ENCODE measurements at regions not wholly inside any gene's neighbourhood (a gene's known extent, or its start where the extent isn't known, plus 50 kb on each side); places are given as distances from the start of the nearest gene placed in this dataset.

DNA sequence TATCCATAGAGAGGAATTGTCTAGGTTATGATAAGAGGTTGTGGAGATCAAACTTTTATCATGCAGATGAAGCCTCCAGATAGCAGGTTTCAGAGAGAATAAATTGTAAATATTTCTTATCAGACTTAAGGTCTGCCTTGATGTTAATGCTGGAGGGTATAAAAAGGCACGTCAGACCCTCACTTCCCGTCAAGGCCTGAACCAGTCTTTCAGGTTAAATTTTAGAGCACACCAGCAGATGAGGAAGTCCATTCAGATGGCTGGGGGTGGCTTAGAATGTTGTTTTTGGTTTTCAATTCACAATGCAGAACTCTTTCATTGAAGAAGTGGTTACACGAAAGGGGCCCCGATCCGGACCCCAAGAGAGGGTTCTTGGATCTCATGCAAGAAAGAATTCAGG is 144.4 kb upstream of the FBXO11 start:
- TF ChIP-seq TCF4 (CRISPR knock-in tag; IDR thresholded peaks at IDR 0.05; ENCODE audit: borderline replicate concordance) (no peak), ZFP30 (CRISPR knock-in tag; IDR thresholded peaks at IDR 0.05) (no peak)
